Activated CD8-positive, alpha-beta T cell treated with anti-CD3 and anti-CD28 coated beads for 36 hours (primary cell): ENCODE measurements at regions not wholly inside any gene's neighbourhood (a gene's known extent, or its start where the extent isn't known, plus 50 kb on each side); places are given as distances from the start of the nearest gene placed in this dataset.

Experiments used
- ATAC-seq: fragments of 200-7000 bp; cut with Tn5 transposase; one replicate; pipeline ENCODE4 v1.10.0; 2021; ENCODE audit warnings: mild to moderate bottlenecking, moderate library complexity
- CTCF ChIA-PET: fragments of 350-600 bp; sonication (Branson Sonifier 250); formaldehyde crosslinking; loops from one replicate; lab custom pipeline; 2021; ENCODE audit warnings: antibody characterized with exemption; lab: Charles Lee
- POLR2A ChIA-PET: fragments of 350-600 bp; sonication (Branson Sonifier 250); formaldehyde crosslinking; loops from one replicate; lab custom pipeline; 2021; ENCODE audit warnings: antibody characterized with exemption; lab: Charles Lee
- DNase-seq: peaks from one replicate; pipeline ENCODE4 v3.0.0-alpha.2; 2020
- H3K27ac Mint-ChIP-seq: one replicate; pipeline ENCODE4 v1.8.0; 2021; ENCODE audit warnings: mild to moderate bottlenecking, mixed read lengths
- H3K27me3 Mint-ChIP-seq: one replicate; pipeline ENCODE4 v1.8.0; 2021; ENCODE audit warnings: mixed read lengths
- H3K36me3 Mint-ChIP-seq: one replicate; pipeline ENCODE4 v1.8.0; 2021; ENCODE audit warnings: low read depth, mixed read lengths
- H3K4me1 Mint-ChIP-seq: one replicate; pipeline ENCODE4 v1.8.0; 2021; ENCODE audit warnings: low read depth, mixed read lengths
- H3K4me3 Mint-ChIP-seq: one replicate; pipeline ENCODE4 v1.8.0; 2021; ENCODE audit warnings: mild to moderate bottlenecking, moderate library complexity, mixed read lengths
- H3K9me3 Mint-ChIP-seq: one replicate; pipeline ENCODE4 v1.8.0; 2021; ENCODE audit warnings: mixed read lengths
- CTCF ChIP-seq: fragments of 200-600 bp; IDR thresholded peaks from one replicate; pipeline ENCODE4 v1.8.0; 2022; ENCODE audit warnings: antibody characterized with exemption, mild to moderate bottlenecking
- intact Hi-C: fragments of 100-400 bp; cut with micrococcal nuclease; formaldehyde crosslinking; loops from one replicate; pipeline ENCODE4 v1.10.0; 2022

GRCh38 chrX:140580478-140580877, 75.6 kb upstream of the SOX3 start:
- DNase-seq: no peak
- H3K9me3 Mint-ChIP-seq: no peaks in the 10 kb centered on the region
- ATAC-seq: no peak
- H3K4me1 Mint-ChIP-seq: no peaks in the 10 kb centered on the region
- H3K27me3 Mint-ChIP-seq: no peaks in the 10 kb centered on the region
- no peak overlapping the region for H3K4me3 Mint-ChIP-seq
- no peak overlapping the region for H3K27ac Mint-ChIP-seq
- intact Hi-C loops: no loop called here
- CTCF ChIA-PET: no interaction called here
- no peak for TF ChIP-seq CTCF
- no peaks in the 10 kb centered on the region for H3K36me3 Mint-ChIP-seq
- POLR2A ChIA-PET: no interaction called here

GRCh38 chrX:140572724-140573123, 67.9 kb upstream of the SOX3 start:
- ChIA-PET POLR2A (no interaction called here), CTCF (no interaction called here)
- TF ChIP-seq CTCF: no peak
- DNase-seq (peak; percentile 20), ATAC-seq (no peak)
- Mint-ChIP-seq H3K4me3 (no peak overlapping the region), H3K4me1 (no peaks in the 10 kb centered on the region), H3K9me3 (no peaks in the 10 kb centered on the region), H3K27ac (no peak overlapping the region), H3K36me3 (no peaks in the 10 kb centered on the region), H3K27me3 (no peaks in the 10 kb centered on the region)
- intact Hi-C loops: no loop called here

GRCh38 chrX:140563893-140564292, 59.0 kb upstream of the SOX3 start:
- Mint-ChIP-seq H3K9me3 (no peaks in the 10 kb centered on the region), H3K36me3 (no peaks in the 10 kb centered on the region), H3K4me3 (no peak overlapping the region), H3K4me1 (no peaks in the 10 kb centered on the region), H3K27ac (no peak overlapping the region), H3K27me3 (no peaks in the 10 kb centered on the region)
- no peak for TF ChIP-seq CTCF
- ATAC-seq (no peak), DNase-seq (no peak)
- CTCF ChIA-PET: no interaction called here
- intact Hi-C loops: no loop called here
- POLR2A ChIA-PET: no interaction called here
